SK-N-SH (cell line): ENCODE measurements at regions not wholly inside any gene's neighbourhood (a gene's known extent, or its start where the extent isn't known, plus 50 kb on each side); places are given as distances from the start of the nearest gene placed in this dataset.
"Not testable (repeated sequence)": the region's sequence is repeated elsewhere in the genome, so short reads cannot be mapped to it uniquely, and the experiment has no call there.

Experiments
- CTCF ChIA-PET: fragments of 300-600, 350-600 bp; formaldehyde crosslinking; extraction: SDS; loops from one replicate; lab custom pipeline; 2021; lab: Yijun Ruan, JAX
- POLR2A ChIA-PET: fragments of 350-600 bp; sonication (Branson Sonifier 250); formaldehyde crosslinking; extraction: SDS; loops from one replicate; lab custom pipeline; 2020; ENCODE audit warnings: antibody characterized with exemption, inconsistent platforms; lab: Yijun Ruan, JAX
- DNase-seq: peaks from one replicate; pipeline ENCODE4 v3.0.0; 2012
- H2AFZ ChIP-seq: fragments of 200-600 bp; sonication (generic); 2 replicates; pipeline ENCODE4 v1.8.1; 2016; ENCODE audit warnings: antibody characterized with exemption, mild to moderate bottlenecking, low read depth
- H3F3A ChIP-seq: fragments of 200-600 bp; sonication (generic); replicated peaks from 2 replicates; pipeline ENCODE3; 2016; ENCODE audit warnings: antibody characterized with exemption, mild to moderate bottlenecking; ENCODE audit not compliant: insufficient read depth
- H3K27ac ChIP-seq, 2 experiments: fragments of 200-500 bp in 1 of 2; fragments of 200-600 bp in 1 of 2; sonication (Bioruptor generic) in 1 of 2; sonication (generic), shearing (Covaris generic) in 1 of 2; 2 replicates each; pipeline versions ENCODE4 v1.5.1 to v1.6.1; 2014 to 2016; ENCODE audit warnings: low read depth in 2 of 2, inconsistent platforms in 1 of 2, low read length in 1 of 2, mild to moderate bottlenecking in 1 of 2, mixed read lengths in 1 of 2
- H3K27me3 ChIP-seq: fragments of 200-600 bp; sonication (generic), shearing (Covaris generic); 2 replicates; pipeline ENCODE4 v1.6.1; 2016; ENCODE audit warnings: mixed run types; ENCODE audit not compliant: insufficient read depth
- H3K36me3 ChIP-seq, 2 experiments: fragments of 200-500 bp in 1 of 2; fragments of 200-600 bp in 1 of 2; sonication (Bioruptor generic) in 1 of 2; sonication (generic) in 1 of 2; replicated peaks in 1 of 2; 2 replicates each; pipeline versions ENCODE3 to v1.5.1; 2014 to 2016; ENCODE audit warnings: low read length in 1 of 2, mild to moderate bottlenecking in 1 of 2; ENCODE audit not compliant: insufficient read depth in 2 of 2, control insufficient read depth in 1 of 2
- H3K4me1 ChIP-seq, 2 experiments: fragments of 200-500 bp in 1 of 2; fragments of 200-600 bp in 1 of 2; sonication (Bioruptor generic) in 1 of 2; sonication (generic), shearing (Covaris generic) in 1 of 2; 2 replicates each; pipeline versions ENCODE4 v1.5.1 to v1.6.1; 2014 to 2016; ENCODE audit warnings: low read depth in 1 of 2, low read length in 1 of 2, mixed run types in 1 of 2; ENCODE audit not compliant: insufficient read depth in 2 of 2, control insufficient read depth in 1 of 2
- H3K4me2 ChIP-seq: fragments of 200-600 bp; sonication (generic), shearing (Covaris generic); 2 replicates; pipeline ENCODE4 v1.6.1; 2017; ENCODE audit warnings: mixed run types
- H3K4me3 ChIP-seq, 2 experiments: fragments of 200-500 bp in 1 of 2; fragments of 200-600 bp in 1 of 2; sonication (Bioruptor generic) in 1 of 2; sonication (generic), shearing (Covaris generic) in 1 of 2; 2 replicates each; pipeline versions ENCODE4 v1.5.1 to v1.8.1; 2014 to 2016; ENCODE audit warnings: low read depth in 2 of 2, inconsistent platforms in 1 of 2, low read length in 1 of 2, mild to moderate bottlenecking in 1 of 2, mixed read lengths in 1 of 2, moderate library complexity in 1 of 2
- H3K79me2 ChIP-seq: fragments of 200-600 bp; sonication (generic); 2 replicates; pipeline ENCODE4 v1.8.1; 2017; ENCODE audit warnings: mild to moderate bottlenecking; ENCODE audit not compliant: insufficient read depth
- H3K9ac ChIP-seq: fragments of 200-600 bp; sonication (generic); 2 replicates; pipeline ENCODE4 v1.6.1; 2017; ENCODE audit warnings: mixed run types
- H3K9me2 ChIP-seq: fragments of 200-600 bp; sonication (generic); 2 replicates; pipeline ENCODE4 v1.6.1; 2017; ENCODE audit warnings: mixed run types
- H3K9me3 ChIP-seq: fragments of 200-600 bp; sonication (generic); 2 replicates; pipeline ENCODE4 v1.6.1; 2017; ENCODE audit warnings: mixed run types, mild to moderate bottlenecking, moderate library complexity
- H4K20me1 ChIP-seq: fragments of 200-600 bp; sonication (generic); 2 replicates; pipeline ENCODE4 v1.6.1; 2017; ENCODE audit warnings: mild to moderate bottlenecking, mixed run types; ENCODE audit not compliant: insufficient read depth
- CHD2 ChIP-seq: fragments of 150-350 bp; IDR thresholded peaks from 2 replicates; pipeline ENCODE4 v1.6.1; 2018; ENCODE audit warnings: low read length; ENCODE audit not compliant: partially characterized antibody
- EZH2phosphoT487 ChIP-seq: fragments of 200-600 bp; sonication (generic); IDR thresholded peaks from 2 replicates; pipeline ENCODE4 v1.6.1; 2017; ENCODE audit warnings: low read depth, mixed run types, mild to moderate bottlenecking, antibody characterized with exemption, moderate library complexity, borderline replicate concordance
- GABPA ChIP-seq: IDR thresholded peaks from 2 replicates; pipeline ENCODE4 v1.4.0; 2012; ENCODE audit warnings: low read depth, mild to moderate bottlenecking
- MAX ChIP-seq: IDR thresholded peaks from 2 replicates; pipeline ENCODE4 v1.4.0; 2012; ENCODE audit warnings: low read depth
- POLR2AphosphoS5 ChIP-seq: IDR thresholded peaks from 2 replicates; pipeline ENCODE4 v1.6.1; 2012; ENCODE audit warnings: low read depth, low read length
- RAD21 ChIP-seq: IDR thresholded peaks from 2 replicates; pipeline ENCODE4 v1.6.1; 2012; ENCODE audit warnings: mild to moderate bottlenecking, low read length
- RXRA ChIP-seq: IDR thresholded peaks from 2 replicates; pipeline ENCODE4 v1.4.0; 2012; ENCODE audit warnings: low read depth, mild to moderate bottlenecking, borderline replicate concordance
- TEAD4 ChIP-seq: IDR thresholded peaks from 2 replicates; pipeline ENCODE4 v1.4.0; 2012; ENCODE audit warnings: mild to moderate bottlenecking, borderline replicate concordance; ENCODE audit not compliant: insufficient read depth
- WGBS: methylation state at CpG from one replicate; pipeline ENCODE4 v1.1.6; 2017; ENCODE audit warnings: low lambda C conversion rate; 5-methylcytosine and 5-hydroxymethylcytosine counted together

GRCh38 chr3:177889652-177890358 lies 646.4 kb upstream of the KCNMB2 start (continued):
- no peak for TF ChIP-seq EZH2phosphoT487

GRCh38 chr3:177890359-177890683 lies 645.9 kb upstream of the KCNMB2 start:
- H3K36me3 ChIP-seq = no peaks in the 10 kb centered on the region
- no peaks in the 10 kb centered on the region; a peak in 2 of 4 replicates for H3K4me1 ChIP-seq
- ChIA-PET CTCF (no interaction called here), POLR2A (no interaction called here)
- no peak for DNase-seq
- no peak overlapping the region for H3K4me3 ChIP-seq
- no peaks in the 10 kb centered on the region for H3K9me3 ChIP-seq
- H3K79me2 ChIP-seq = no peaks in the 10 kb centered on the region
- no peak overlapping the region for H3K4me2 ChIP-seq
- H3K27me3 ChIP-seq = no peaks in the 10 kb centered on the region
- TF ChIP-seq RXRA = no peak
- TF ChIP-seq CHD2 = no peak
- H3K27ac ChIP-seq = no peak overlapping the region; a peak in 1 of 4 replicates
- no peak overlapping the region for H3K9ac ChIP-seq
- H4K20me1 ChIP-seq = no peaks in the 10 kb centered on the region
- H2AFZ ChIP-seq = no peak overlapping the region
- H3F3A ChIP-seq = no peaks in the 10 kb centered on the region
- 93% methylated on average over 2 of the region's 2 CpGs for WGBS
- H3K9me2 ChIP-seq = no peaks in the 10 kb centered on the region

GRCh38 chr3:177891569-177891968 lies 644.7 kb upstream of the KCNMB2 start:
- H3K9ac ChIP-seq, H3K27ac ChIP-seq, POLR2A ChIA-PET, H3K4me2 ChIP-seq, H4K20me1 ChIP-seq, H2AFZ ChIP-seq, H3K9me3 ChIP-seq, H3F3A ChIP-seq, H3K4me1 ChIP-seq, H3K4me3 ChIP-seq, CTCF ChIA-PET, H3K36me3 ChIP-seq, H3K27me3 ChIP-seq, H3K9me2 ChIP-seq, H3K79me2 ChIP-seq, DNase-seq: not testable (repeated sequence)
- WGBS = 95% methylated on average over 6 of the region's 29 CpGs

GRCh38 chr3:177893331-177893730 lies 642.9 kb upstream of the KCNMB2 start:
- H2AFZ ChIP-seq = no peak overlapping the region
- no peaks in the 10 kb centered on the region for H3F3A ChIP-seq
- ChIA-PET POLR2A (no interaction called here), CTCF (no interaction called here)
- no peaks in the 10 kb centered on the region for H3K9me3 ChIP-seq
- no peaks in the 10 kb centered on the region for H3K79me2 ChIP-seq
- no peak for TF ChIP-seq GABPA
- TF ChIP-seq RAD21 = no peak
- TF ChIP-seq MAX = no peak
- no peak for TF ChIP-seq POLR2AphosphoS5
- no peak for TF ChIP-seq TEAD4
- no peak overlapping the region for H3K9ac ChIP-seq
- no peak overlapping the region for H3K27ac ChIP-seq
- 96% methylated on average over 2 of the region's 2 CpGs for WGBS
- H3K4me2 ChIP-seq = no peak overlapping the region
- H3K9me2 ChIP-seq = no peaks in the 10 kb centered on the region
- no peaks in the 10 kb centered on the region for H4K20me1 ChIP-seq
- H3K36me3 ChIP-seq = no peaks in the 10 kb centered on the region
- H3K4me3 ChIP-seq = no peak overlapping the region
- DNase-seq = no peak
- no peaks in the 10 kb centered on the region for H3K27me3 ChIP-seq
- H3K4me1 ChIP-seq = no peaks in the 10 kb centered on the region; a peak in 2 of 4 replicates
